B cell (primary cell): ENCODE measurements at regions not wholly inside any gene's neighbourhood (a gene's known extent, or its start where the extent isn't known, plus 50 kb on each side); places are given as distances from the start of the nearest gene placed in this dataset.

Experiments
- EZH2 ChIP-seq: IDR thresholded peaks from 2 replicates; pipeline ENCODE4 v1.6.1; 2012; ENCODE audit warnings: borderline replicate concordance, low read depth, mild to moderate bottlenecking, moderate library complexity, low read length; ENCODE audit not compliant: insufficient read depth, poor library complexity, severe bottlenecking
- TF ChIP-seq, protein P1 (sequence below): fragments of 200-600 bp; IDR thresholded peaks from one replicate; pipeline ENCODE4 v1.8.0; 2022; ENCODE audit warnings: antibody characterized with exemption, mild to moderate bottlenecking

DNA sequence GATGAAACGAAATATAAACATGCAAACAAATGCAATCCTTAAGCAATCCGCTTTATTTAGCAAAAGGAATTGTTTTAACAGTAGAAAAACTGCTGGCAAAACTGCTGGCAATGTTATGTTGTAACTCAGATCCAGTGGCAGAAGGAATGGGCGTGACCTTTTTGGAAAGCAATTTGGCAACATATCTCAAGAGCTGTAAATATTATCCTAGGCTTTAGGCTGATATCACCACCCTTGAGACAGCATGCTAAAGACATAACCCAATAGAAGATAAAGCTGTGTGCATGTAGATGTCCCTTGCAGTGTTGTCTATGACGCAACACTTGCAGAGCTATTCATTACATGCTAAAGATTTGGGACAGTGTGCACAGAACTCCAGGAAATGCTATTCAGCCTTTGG lies 138.5 kb downstream of the DICER1 start:
- TF ChIP-seq, protein P1, sequence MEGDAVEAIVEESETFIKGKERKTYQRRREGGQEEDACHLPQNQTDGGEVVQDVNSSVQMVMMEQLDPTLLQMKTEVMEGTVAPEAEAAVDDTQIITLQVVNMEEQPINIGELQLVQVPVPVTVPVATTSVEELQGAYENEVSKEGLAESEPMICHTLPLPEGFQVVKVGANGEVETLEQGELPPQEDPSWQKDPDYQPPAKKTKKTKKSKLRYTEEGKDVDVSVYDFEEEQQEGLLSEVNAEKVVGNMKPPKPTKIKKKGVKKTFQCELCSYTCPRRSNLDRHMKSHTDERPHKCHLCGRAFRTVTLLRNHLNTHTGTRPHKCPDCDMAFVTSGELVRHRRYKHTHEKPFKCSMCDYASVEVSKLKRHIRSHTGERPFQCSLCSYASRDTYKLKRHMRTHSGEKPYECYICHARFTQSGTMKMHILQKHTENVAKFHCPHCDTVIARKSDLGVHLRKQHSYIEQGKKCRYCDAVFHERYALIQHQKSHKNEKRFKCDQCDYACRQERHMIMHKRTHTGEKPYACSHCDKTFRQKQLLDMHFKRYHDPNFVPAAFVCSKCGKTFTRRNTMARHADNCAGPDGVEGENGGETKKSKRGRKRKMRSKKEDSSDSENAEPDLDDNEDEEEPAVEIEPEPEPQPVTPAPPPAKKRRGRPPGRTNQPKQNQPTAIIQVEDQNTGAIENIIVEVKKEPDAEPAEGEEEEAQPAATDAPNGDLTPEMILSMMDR = no peak
- TF ChIP-seq EZH2 = no peak
